Lower leg skin (tissue), 3 donors: ENCODE measurements at regions not wholly inside any gene's neighbourhood (a gene's known extent, or its start where the extent isn't known, plus 50 kb on each side); places are given as distances from the start of the nearest gene placed in this dataset.
"Not testable (repeated sequence)": the region's sequence is repeated elsewhere in the genome, so short reads cannot be mapped to it uniquely, and the experiment has no call there.

Experiments used
- POLR2A ChIP-seq, 2 donors: fragments of 450-650 bp; IDR thresholded peaks; one replicate each; pipeline ENCODE4 v1.6.1; 2016 to 2017; ENCODE audit warnings: antibody characterized with exemption in 2 of 2, mild to moderate bottlenecking in 1 of 2, moderate library complexity in 1 of 2
- TF ChIP-seq, protein P1 (sequence below), 3 donors: fragments of 450-650 bp; IDR thresholded peaks; one replicate each; pipeline ENCODE4 v1.5.1; 2016; ENCODE audit warnings: antibody characterized with exemption in 3 of 3, mild to moderate bottlenecking in 3 of 3, moderate library complexity in 2 of 3

DNA sequence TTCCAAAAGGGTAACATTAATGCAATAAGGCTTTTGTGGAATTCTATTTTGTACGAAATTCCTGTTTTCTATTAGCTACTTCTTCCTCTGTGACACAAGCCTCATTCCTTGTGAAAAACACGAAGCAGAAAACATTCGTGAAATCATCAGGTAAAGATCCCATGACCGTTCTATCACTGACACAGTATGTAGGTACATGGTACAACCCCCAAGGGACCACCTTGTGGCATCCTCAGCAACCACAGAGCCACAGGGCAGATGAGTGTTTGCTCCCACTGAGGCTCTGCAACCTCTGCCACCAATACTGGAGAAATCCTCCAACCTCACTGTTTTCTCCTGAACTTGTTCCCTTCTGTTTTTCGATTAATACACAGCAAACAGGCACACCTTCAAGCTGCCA is 118.4 kb upstream of the SAMD11 start:
- TF ChIP-seq, protein P1, sequence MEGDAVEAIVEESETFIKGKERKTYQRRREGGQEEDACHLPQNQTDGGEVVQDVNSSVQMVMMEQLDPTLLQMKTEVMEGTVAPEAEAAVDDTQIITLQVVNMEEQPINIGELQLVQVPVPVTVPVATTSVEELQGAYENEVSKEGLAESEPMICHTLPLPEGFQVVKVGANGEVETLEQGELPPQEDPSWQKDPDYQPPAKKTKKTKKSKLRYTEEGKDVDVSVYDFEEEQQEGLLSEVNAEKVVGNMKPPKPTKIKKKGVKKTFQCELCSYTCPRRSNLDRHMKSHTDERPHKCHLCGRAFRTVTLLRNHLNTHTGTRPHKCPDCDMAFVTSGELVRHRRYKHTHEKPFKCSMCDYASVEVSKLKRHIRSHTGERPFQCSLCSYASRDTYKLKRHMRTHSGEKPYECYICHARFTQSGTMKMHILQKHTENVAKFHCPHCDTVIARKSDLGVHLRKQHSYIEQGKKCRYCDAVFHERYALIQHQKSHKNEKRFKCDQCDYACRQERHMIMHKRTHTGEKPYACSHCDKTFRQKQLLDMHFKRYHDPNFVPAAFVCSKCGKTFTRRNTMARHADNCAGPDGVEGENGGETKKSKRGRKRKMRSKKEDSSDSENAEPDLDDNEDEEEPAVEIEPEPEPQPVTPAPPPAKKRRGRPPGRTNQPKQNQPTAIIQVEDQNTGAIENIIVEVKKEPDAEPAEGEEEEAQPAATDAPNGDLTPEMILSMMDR (IDR thresholded peaks at IDR 0.05), result not testable (repeated sequence)
- not testable (repeated sequence) for TF ChIP-seq POLR2A (IDR thresholded peaks at IDR 0.05)
